ENCODE measurements at regions not wholly inside any gene's neighbourhood (a gene's known extent, or its start where the extent isn't known, plus 50 kb on each side); places are given as distances from the start of the nearest gene placed in this dataset.

- TF ChIP-seq ZNF281 (CRISPR knock-in tag; IDR thresholded peaks at IDR 0.05; ENCODE audit: borderline replicate concordance) (no peak), CBX2 (IDR thresholded peaks at IDR 0.05; ENCODE audit: low read depth, low read length) (no peak), CBX2 (CRISPR knock-in tag; IDR thresholded peaks at IDR 0.05; ENCODE audit: low read depth) (no peak), SMAD3 (CRISPR knock-in tag; IDR thresholded peaks at IDR 0.05) (no peak), SMC3 (IDR thresholded peaks at IDR 0.05; ENCODE audit: low read length) (no peak), NONO (IDR thresholded peaks at IDR 0.05) (no peak), NONO (CRISPR knock-in tag; conservative IDR thresholded peaks at IDR 0.05) (no peak), DR1 (CRISPR knock-in tag; IDR thresholded peaks at IDR 0.05) (no peak), CTCF (CRISPR knock-in tag; IDR thresholded peaks at IDR 0.05) (no peak), ZSCAN29 (CRISPR knock-in tag; conservative IDR thresholded peaks at IDR 0.05) (no peak), EZH2 (conservative IDR thresholded peaks at IDR 0.05; ENCODE audit: low read depth, low read length) (no peak), NFE2L2 (IDR thresholded peaks at IDR 0.05; ENCODE audit: low read length) (no peak)
These were observed 366.7 kb upstream of the SOX11 start for GRCh38 chr2:5325523-5325922.
